Testis (tissue), 2 donors: ENCODE measurements at regions not wholly inside any gene's neighbourhood (a gene's known extent, or its start where the extent isn't known, plus 50 kb on each side); places are given as distances from the start of the nearest gene placed in this dataset.

ENCODE experiments used
- CTCF ChIP-seq, 3 experiments: fragments of 450-650 bp in 2 of 3; fragments of 200-600 bp in 1 of 3; sonication (generic) in 1 of 3; IDR thresholded peaks; one replicate each; pipeline ENCODE4 v1.5.1; 2016 to 2019; ENCODE audit warnings: antibody characterized with exemption in 3 of 3, mild to moderate bottlenecking in 2 of 3, moderate library complexity in 1 of 3
- POLR2A ChIP-seq: fragments of 450-650 bp; IDR thresholded peaks from one replicate; pipeline ENCODE4 v1.6.1; 2017; ENCODE audit warnings: antibody characterized with exemption, mild to moderate bottlenecking, moderate library complexity

- no peak for TF ChIP-seq CTCF (IDR thresholded peaks at IDR 0.05)
- TF ChIP-seq POLR2A: no peak
Measured at GRCh38 chr4:133683967-133684366, 517.6 kb downstream of the PABPC4L start.
